ENCODE measurements at regions not wholly inside any gene's neighbourhood (a gene's known extent, or its start where the extent isn't known, plus 50 kb on each side); places are given as distances from the start of the nearest gene placed in this dataset.

GRCh38 chr9:109948453-109948852 lies 168.5 kb downstream of the PALM2AKAP2 start:
- CTCF ChIA-PET, result interaction anchor here (0.7 kb wide), 1 partner anchor 16 kb away, joined by 3 read pairs; no protein-coding TSS in a partner anchor
- Mint-ChIP-seq H3K36me3 (ENCODE audit: low read depth) (peaks cover 4% of the 10 kb centered on the region), H3K27me3 (peaks cover 2% of the 10 kb centered on the region), H3K4me3 (no peak overlapping the region), H3K27ac (no peak overlapping the region), H3K4me1 (peaks cover 34% of the 10 kb centered on the region), H3K9me3 (peaks cover 6% of the 10 kb centered on the region)
- DNase-seq, result no peak
- POLR2A ChIA-PET, result no interaction called here

DNA sequence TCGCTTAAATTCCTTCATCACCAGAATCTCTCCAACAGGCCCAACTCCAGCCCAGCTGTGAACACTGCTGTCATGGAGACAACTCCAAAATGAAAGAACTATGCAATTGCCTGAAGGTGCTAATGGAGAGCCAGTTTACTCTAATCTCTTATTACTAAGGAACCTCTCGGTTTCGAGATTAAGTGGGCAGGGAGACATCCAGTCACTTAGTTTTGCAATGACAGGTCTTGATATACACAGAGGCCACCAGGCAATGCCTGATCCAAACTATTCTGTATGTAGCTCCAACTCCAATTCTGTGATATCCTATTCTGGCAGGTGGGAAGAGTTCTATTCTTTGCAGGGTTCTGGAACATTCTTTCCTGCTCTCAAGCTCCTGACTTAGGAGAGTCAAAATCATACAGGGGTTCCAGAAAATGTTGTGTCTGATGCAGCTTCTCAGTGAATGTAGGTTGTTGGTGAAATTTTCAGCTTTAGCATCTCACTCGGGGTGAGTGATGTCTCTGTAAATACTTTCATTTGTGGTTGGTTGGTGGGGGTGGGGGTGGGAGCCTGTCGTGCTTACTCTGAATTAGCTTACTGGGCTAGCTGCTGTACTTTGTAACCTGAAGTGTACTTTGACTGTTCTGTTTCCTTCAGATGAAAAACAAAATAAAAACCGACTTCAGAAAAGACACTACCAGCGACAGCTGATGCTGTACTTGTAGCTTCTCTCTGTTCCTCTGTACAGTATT lies 170.9 kb downstream of the PALM2AKAP2 start:
- ChIA-PET POLR2A (no interaction called here), CTCF (interaction anchor here (0.9 to 1.6 kb wide), 5 partner anchors 12 to 45 kb away, joined by 3 to 6 read pairs (median 4); no protein-coding TSS in a partner anchor)
- peak; percentile 18 for DNase-seq
- no peaks in the 10 kb centered on the region for H3K27me3 Mint-ChIP-seq
- H3K27ac Mint-ChIP-seq, result peak overlapping the region; percentile 84
- peaks cover 32% of the 10 kb centered on the region for H3K4me1 Mint-ChIP-seq
- peak overlapping the region; percentile 24 for H3K4me3 Mint-ChIP-seq
- peaks cover 6% of the 10 kb centered on the region for H3K36me3 Mint-ChIP-seq (ENCODE audit: low read depth)
- peaks cover 4% of the 10 kb centered on the region for H3K9me3 Mint-ChIP-seq

DNA sequence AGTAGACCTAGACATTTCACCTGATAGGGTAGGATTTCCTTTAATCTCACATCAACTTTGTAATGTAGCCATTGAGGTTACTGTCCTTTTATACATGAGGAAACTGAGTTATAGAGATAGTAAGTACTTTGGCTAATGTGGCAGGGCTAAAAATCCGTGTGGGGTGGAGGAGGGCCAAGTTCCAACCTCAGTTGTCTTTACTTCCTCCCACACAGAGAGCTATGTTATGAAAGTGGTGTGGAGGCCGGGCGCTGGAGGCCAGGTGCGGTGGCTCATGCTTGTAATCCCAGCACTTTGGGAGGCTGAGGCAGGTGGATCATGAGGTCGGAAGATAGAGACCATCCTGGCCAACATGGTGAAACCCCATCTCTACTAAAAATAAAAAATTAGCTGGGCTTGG lies 173.3 kb downstream of the PALM2AKAP2 start:
- Mint-ChIP-seq H3K27me3 (peaks cover 5% of the 10 kb centered on the region), H3K36me3 (ENCODE audit: low read depth) (peaks cover 6% of the 10 kb centered on the region), H3K4me1 (peaks cover 43% of the 10 kb centered on the region), H3K27ac (no peak overlapping the region), H3K9me3 (peaks cover 4% of the 10 kb centered on the region), H3K4me3 (no peak overlapping the region)
- no peak for DNase-seq
- ChIA-PET POLR2A (no interaction called here), CTCF (interaction anchor here (1.4 kb wide), 1 partner anchor 8 kb away, joined by 3 read pairs; no protein-coding TSS in a partner anchor)

GRCh38 chr9:109953813-109954497 lies 174.0 kb downstream of the PALM2AKAP2 start:
- ChIA-PET CTCF (no interaction called here), POLR2A (no interaction called here)
- H3K27me3 Mint-ChIP-seq, result peaks cover 11% of the 10 kb centered on the region
- no peak for DNase-seq
- peaks cover 43% of the 10 kb centered on the region for H3K4me1 Mint-ChIP-seq
- H3K36me3 Mint-ChIP-seq (ENCODE audit: low read depth), result peaks cover 6% of the 10 kb centered on the region
- no peak overlapping the region for H3K27ac Mint-ChIP-seq
- peaks cover 4% of the 10 kb centered on the region for H3K9me3 Mint-ChIP-seq
- H3K4me3 Mint-ChIP-seq, result no peak overlapping the region

DNA sequence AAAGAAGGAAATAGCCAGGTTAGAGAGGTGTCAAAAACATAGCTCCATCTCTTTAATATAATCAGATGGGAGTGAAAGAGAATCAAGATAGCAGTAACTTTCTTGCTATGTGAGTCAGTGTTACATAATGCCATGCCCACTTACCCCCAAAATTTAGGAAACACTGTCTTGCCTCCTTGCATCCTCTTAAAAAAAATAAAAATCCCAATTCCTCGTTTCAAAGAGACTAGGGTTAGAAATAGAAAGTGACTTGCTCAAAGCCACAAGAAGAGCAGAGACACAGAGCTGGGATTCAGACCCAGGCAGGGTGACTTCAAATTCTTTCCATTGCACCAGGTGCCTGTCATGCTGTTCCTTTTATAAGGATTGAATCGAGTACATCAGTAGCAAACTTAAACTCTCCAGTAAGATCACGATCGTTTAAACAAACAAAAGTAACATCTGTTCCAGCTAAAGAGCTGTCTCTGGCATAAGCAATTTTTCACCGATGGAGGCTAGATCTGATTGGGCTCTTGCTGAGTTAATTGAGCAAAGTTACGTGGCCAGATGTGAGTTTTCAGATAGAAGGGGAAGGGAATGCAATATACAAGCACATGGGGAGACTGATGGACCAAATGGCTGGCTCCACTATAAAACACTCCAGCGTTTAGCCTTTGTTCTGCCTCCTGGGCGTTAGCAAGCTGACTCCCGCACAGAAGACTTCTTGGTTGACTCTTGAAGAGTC lies 176.9 kb downstream of the PALM2AKAP2 start:
- Mint-ChIP-seq H3K9me3 (peaks cover 4% of the 10 kb centered on the region), H3K36me3 (ENCODE audit: low read depth) (peaks cover 6% of the 10 kb centered on the region), H3K27ac (no peak overlapping the region), H3K4me1 (peaks cover 39% of the 10 kb centered on the region), H3K27me3 (peaks cover 19% of the 10 kb centered on the region), H3K4me3 (no peak overlapping the region)
- DNase-seq, result no peak
- ChIA-PET CTCF (interaction anchor here (1.0 to 2.2 kb wide), 7 partner anchors 11 to 28 kb away, joined by 3 to 10 read pairs (median 3); no protein-coding TSS in a partner anchor), POLR2A (interaction anchor here (1.2 kb wide), 1 partner anchor 12 kb away, joined by 6 read pairs; no protein-coding TSS in a partner anchor)

- no peak for DNase-seq
- H3K36me3 Mint-ChIP-seq (ENCODE audit: low read depth), result peaks cover 2% of the 10 kb centered on the region
- no peak overlapping the region for H3K27ac Mint-ChIP-seq
- H3K9me3 Mint-ChIP-seq, result no peaks in the 10 kb centered on the region
- ChIA-PET CTCF (interaction anchor here (0.7 to 1.1 kb wide), 3 partner anchors 9 to 1402 kb away, joined by 3 to 5 read pairs (median 3); no protein-coding TSS in a partner anchor), POLR2A (no interaction called here)
- H3K27me3 Mint-ChIP-seq, result peaks cover 19% of the 10 kb centered on the region
- H3K4me3 Mint-ChIP-seq, result no peak overlapping the region
- H3K4me1 Mint-ChIP-seq, result peaks cover 39% of the 10 kb centered on the region
These were observed 179.7 kb downstream of the PALM2AKAP2 start for GRCh38 chr9:109959679-109960078.

- H3K36me3 Mint-ChIP-seq (ENCODE audit: low read depth), result peaks cover 6% of the 10 kb centered on the region
- peaks cover 26% of the 10 kb centered on the region for H3K27me3 Mint-ChIP-seq
- no peak for DNase-seq
- POLR2A ChIA-PET, result no interaction called here
- no peak overlapping the region for H3K4me3 Mint-ChIP-seq
- H3K4me1 Mint-ChIP-seq, result peaks cover 45% of the 10 kb centered on the region
- peaks cover 2% of the 10 kb centered on the region for H3K9me3 Mint-ChIP-seq
- CTCF ChIA-PET, result no interaction called here
- H3K27ac Mint-ChIP-seq, result no peak overlapping the region
These were observed 181.6 kb downstream of the PALM2AKAP2 start for GRCh38 chr9:109961626-109962025.

DNA sequence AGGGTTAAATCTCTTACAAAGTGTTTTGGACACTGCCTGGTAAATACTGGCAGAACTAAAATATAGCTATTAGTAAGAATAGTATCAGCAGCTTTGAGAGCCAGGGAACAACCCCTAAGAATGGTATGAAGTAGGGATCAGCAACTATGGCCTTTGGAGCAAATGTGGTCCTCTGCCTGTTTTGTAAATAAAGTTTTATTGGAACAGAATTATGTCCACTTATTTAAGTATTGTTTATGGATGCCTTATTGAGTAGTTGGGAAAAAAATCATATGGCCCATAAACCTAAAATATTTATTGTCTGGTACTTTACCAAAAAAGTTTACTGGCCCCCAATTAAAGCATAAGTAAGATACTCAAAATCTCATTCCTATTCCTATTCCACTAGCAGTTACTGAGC lies 182.2 kb downstream of the PALM2AKAP2 start:
- H3K27ac Mint-ChIP-seq, result no peak overlapping the region
- peaks cover 44% of the 10 kb centered on the region for H3K4me1 Mint-ChIP-seq
- POLR2A ChIA-PET, result no interaction called here
- H3K27me3 Mint-ChIP-seq, result peaks cover 23% of the 10 kb centered on the region
- no peak for DNase-seq
- H3K4me3 Mint-ChIP-seq, result no peak overlapping the region
- peaks cover 2% of the 10 kb centered on the region for H3K9me3 Mint-ChIP-seq
- CTCF ChIA-PET, result no interaction called here
- H3K36me3 Mint-ChIP-seq (ENCODE audit: low read depth), result peaks cover 6% of the 10 kb centered on the region

DNA sequence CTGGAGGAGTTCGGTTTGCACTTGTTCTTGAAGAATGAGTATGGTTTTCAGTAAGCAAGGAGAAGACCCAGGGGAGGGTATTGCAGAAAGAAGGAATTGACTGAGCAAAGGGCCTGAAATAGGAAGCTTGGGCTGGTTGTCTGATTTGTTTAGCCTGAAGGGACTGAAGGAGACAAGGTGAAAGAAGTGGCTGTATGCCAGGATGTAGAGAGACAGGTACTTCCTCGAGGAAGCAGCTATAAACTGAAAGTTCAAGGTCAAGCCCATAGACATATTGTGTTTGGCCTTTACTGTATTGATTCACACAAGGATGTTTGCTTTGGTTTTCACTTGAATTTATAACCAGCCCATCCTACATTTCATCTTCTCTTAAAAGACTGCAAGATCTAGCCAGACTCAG lies 183.1 kb downstream of the PALM2AKAP2 start:
- Mint-ChIP-seq H3K4me1 (peaks cover 50% of the 10 kb centered on the region), H3K27ac (peak overlapping the region; percentile 21)
- POLR2A ChIA-PET, result no interaction called here

DNA sequence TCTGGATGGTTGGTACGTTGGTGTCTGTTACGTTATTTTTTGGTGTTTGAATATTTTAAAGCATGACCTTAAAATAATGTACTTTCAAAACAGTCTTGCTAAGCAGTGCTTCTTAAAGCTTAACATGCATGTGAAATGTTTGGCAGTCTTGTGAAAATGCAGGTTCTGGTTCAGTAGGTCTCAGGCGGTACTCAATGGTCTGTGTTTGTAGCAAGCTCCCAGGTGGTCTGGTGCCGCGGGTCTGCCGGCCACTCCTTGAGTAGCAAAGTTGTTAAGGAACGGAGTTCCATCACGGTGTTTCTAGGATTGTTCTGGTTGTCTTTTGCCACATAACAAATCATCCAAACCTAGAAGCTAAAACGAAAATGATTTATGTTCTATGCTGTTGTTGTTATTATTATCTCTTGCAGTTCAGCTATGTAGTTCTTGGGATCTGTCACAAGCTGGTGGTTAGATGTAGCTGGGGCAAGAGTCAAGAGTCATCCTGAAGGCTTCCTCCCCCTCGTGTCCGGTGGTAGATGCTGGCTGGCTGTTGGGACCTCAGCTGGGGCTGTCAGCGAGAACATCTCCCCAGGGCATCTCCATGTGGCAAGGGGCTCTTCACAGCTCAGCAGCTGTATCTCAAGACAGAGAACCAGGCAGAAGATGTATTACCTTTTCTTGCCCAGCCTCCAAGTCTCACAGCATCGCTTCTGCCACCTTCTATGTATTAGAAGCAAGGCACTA lies 186.8 kb downstream of the PALM2AKAP2 start:
- H3K27ac Mint-ChIP-seq, result peak overlapping the region; percentile 28
- H3K4me3 Mint-ChIP-seq, result no peak overlapping the region
- H3K9me3 Mint-ChIP-seq, result peaks cover 8% of the 10 kb centered on the region
- no peak for DNase-seq
- ChIA-PET POLR2A (no interaction called here), CTCF (interaction anchor here (0.6 to 1.8 kb wide), 4 partner anchors 9 to 91 kb away, joined by 3 to 10 read pairs (median 4); no protein-coding TSS in a partner anchor)
- H3K27me3 Mint-ChIP-seq, result peaks cover 8% of the 10 kb centered on the region
- H3K4me1 Mint-ChIP-seq, result peaks cover 66% of the 10 kb centered on the region
- H3K36me3 Mint-ChIP-seq (ENCODE audit: low read depth), result peaks cover 16% of the 10 kb centered on the region

More for the DNA sequence above, 183.1 kb downstream of the PALM2AKAP2 start:
- H3K36me3 Mint-ChIP-seq (ENCODE audit: low read depth), result peaks cover 13% of the 10 kb centered on the region
- peaks cover 22% of the 10 kb centered on the region for H3K27me3 Mint-ChIP-seq
- CTCF ChIA-PET, result interaction anchor here (0.6 to 1.1 kb wide), 4 partner anchors 8 to 74 kb away, joined by 3 read pairs; no protein-coding TSS in a partner anchor
- DNase-seq, result no peak
- no peak overlapping the region for H3K4me3 Mint-ChIP-seq
- H3K9me3 Mint-ChIP-seq, result peaks cover 7% of the 10 kb centered on the region

GRCh38 chr9:109967651-109968642 lies 187.9 kb downstream of the PALM2AKAP2 start:
- Mint-ChIP-seq H3K4me3 (peak overlapping the region; percentile 1), H3K27ac (peak overlapping the region; percentile 92), H3K27me3 (peaks cover 8% of the 10 kb centered on the region), H3K4me1 (peaks cover 73% of the 10 kb centered on the region), H3K36me3 (ENCODE audit: low read depth) (peaks cover 16% of the 10 kb centered on the region), H3K9me3 (peaks cover 8% of the 10 kb centered on the region)
- CTCF ChIA-PET, result interaction anchor here (1.1 to 2.1 kb wide), 8 partner anchors 9 to 65 kb away, joined by 3 to 10 read pairs (median 4); no protein-coding TSS in a partner anchor
- POLR2A ChIA-PET, result interaction anchor here (0.6 to 1.1 kb wide), 4 partner anchors 11 to 180 kb away, joined by 3 to 6 read pairs (median 4); no protein-coding TSS in a partner anchor
- DNase-seq, result peak; percentile 31

Measured in activated CD4-positive, alpha-beta T cell treated with anti-CD3 and anti-CD28 coated beads, Interleukin-2, amount 10 ng/mL, durations not matched to agents 7 days and 5 days (primary cell).